Progenitor cell of endocrine pancreas (in vitro differentiated cells): ENCODE measurements at regions not wholly inside any gene's neighbourhood (a gene's known extent, or its start where the extent isn't known, plus 50 kb on each side); places are given as distances from the start of the nearest gene placed in this dataset.

Experiments used
- DNase-seq: peaks from one replicate; pipeline ENCODE4 v3.0.0; 2021; ENCODE audit warnings: low spot score; ENCODE audit not compliant: unreplicated experiment
- H3K27ac Mint-ChIP-seq: 2 replicates; pipeline ENCODE4 v1.8.0; 2021; ENCODE audit warnings: mild to moderate bottlenecking, moderate library complexity, mixed read lengths
- H3K27me3 Mint-ChIP-seq: 2 replicates; pipeline ENCODE4 v1.8.0; 2021; ENCODE audit warnings: mixed read lengths
- H3K36me3 Mint-ChIP-seq: 2 replicates; pipeline ENCODE4 v1.8.0; 2022; ENCODE audit warnings: mixed read lengths; ENCODE audit not compliant: insufficient read depth
- H3K4me1 Mint-ChIP-seq: 2 replicates; pipeline ENCODE4 v1.8.0; 2021; ENCODE audit warnings: low read depth, mixed read lengths
- H3K4me3 Mint-ChIP-seq: 2 replicates; pipeline ENCODE4 v1.8.0; 2021; ENCODE audit warnings: low read depth, mild to moderate bottlenecking, moderate library complexity, mixed read lengths
- H3K9me3 Mint-ChIP-seq: 2 replicates; pipeline ENCODE4 v1.8.0; 2021; ENCODE audit warnings: low read depth, mixed read lengths
- TF ChIP-seq, protein P1 (sequence below): fragments of 200-600 bp; sonication (generic); IDR thresholded peaks from one replicate; pipeline ENCODE4 v1.5.0; 2021; ENCODE audit warnings: antibody characterized with exemption, mild to moderate bottlenecking; ENCODE audit not compliant: unreplicated experiment

DNA sequence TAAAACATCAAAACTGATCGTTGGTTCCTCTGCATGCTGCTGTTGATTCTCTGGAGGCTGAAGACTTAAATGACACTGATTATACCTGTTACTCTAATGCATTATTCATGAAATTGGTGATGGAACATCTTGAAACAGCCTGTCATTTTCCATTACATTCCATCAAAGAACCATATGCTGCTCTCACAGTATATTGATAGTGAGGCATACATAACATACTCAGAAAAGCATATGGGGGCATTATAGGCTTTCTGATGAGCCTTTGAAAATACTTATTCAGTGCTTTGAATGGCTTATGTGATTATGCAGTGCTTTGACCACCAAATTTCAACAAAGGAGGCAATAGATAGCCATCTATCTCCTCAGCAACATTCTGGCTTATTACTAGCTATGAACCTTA lies 392.1 kb downstream of the CDH19 start:
- TF ChIP-seq, protein P1, sequence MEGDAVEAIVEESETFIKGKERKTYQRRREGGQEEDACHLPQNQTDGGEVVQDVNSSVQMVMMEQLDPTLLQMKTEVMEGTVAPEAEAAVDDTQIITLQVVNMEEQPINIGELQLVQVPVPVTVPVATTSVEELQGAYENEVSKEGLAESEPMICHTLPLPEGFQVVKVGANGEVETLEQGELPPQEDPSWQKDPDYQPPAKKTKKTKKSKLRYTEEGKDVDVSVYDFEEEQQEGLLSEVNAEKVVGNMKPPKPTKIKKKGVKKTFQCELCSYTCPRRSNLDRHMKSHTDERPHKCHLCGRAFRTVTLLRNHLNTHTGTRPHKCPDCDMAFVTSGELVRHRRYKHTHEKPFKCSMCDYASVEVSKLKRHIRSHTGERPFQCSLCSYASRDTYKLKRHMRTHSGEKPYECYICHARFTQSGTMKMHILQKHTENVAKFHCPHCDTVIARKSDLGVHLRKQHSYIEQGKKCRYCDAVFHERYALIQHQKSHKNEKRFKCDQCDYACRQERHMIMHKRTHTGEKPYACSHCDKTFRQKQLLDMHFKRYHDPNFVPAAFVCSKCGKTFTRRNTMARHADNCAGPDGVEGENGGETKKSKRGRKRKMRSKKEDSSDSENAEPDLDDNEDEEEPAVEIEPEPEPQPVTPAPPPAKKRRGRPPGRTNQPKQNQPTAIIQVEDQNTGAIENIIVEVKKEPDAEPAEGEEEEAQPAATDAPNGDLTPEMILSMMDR = no peak
- H3K4me1 Mint-ChIP-seq = no peaks in the 10 kb centered on the region
- DNase-seq = no peak
- no peaks in the 10 kb centered on the region for H3K9me3 Mint-ChIP-seq
- H3K27ac Mint-ChIP-seq = no peak overlapping the region
- no peaks in the 10 kb centered on the region for H3K27me3 Mint-ChIP-seq
- no peaks in the 10 kb centered on the region for H3K36me3 Mint-ChIP-seq
- H3K4me3 Mint-ChIP-seq = no peak overlapping the region

- no peak for DNase-seq
- Mint-ChIP-seq H3K4me1 (no peaks in the 10 kb centered on the region), H3K36me3 (no peaks in the 10 kb centered on the region), H3K27ac (no peak overlapping the region), H3K4me3 (no peak overlapping the region), H3K9me3 (no peaks in the 10 kb centered on the region), H3K27me3 (no peaks in the 10 kb centered on the region)
- TF ChIP-seq, protein P1 = no peak
Measured at GRCh38 chr18:66210875-66211274, 393.0 kb downstream of the CDH19 start.

- DNase-seq = no peak
- H3K27ac Mint-ChIP-seq = no peak overlapping the region
- no peaks in the 10 kb centered on the region for H3K27me3 Mint-ChIP-seq
- H3K36me3 Mint-ChIP-seq = no peaks in the 10 kb centered on the region
- no peaks in the 10 kb centered on the region for H3K4me1 Mint-ChIP-seq
- TF ChIP-seq, protein P1 = no peak
- H3K9me3 Mint-ChIP-seq = no peaks in the 10 kb centered on the region
- H3K4me3 Mint-ChIP-seq = no peak overlapping the region
Measured at GRCh38 chr18:66209656-66210055, 394.2 kb downstream of the CDH19 start.

DNA sequence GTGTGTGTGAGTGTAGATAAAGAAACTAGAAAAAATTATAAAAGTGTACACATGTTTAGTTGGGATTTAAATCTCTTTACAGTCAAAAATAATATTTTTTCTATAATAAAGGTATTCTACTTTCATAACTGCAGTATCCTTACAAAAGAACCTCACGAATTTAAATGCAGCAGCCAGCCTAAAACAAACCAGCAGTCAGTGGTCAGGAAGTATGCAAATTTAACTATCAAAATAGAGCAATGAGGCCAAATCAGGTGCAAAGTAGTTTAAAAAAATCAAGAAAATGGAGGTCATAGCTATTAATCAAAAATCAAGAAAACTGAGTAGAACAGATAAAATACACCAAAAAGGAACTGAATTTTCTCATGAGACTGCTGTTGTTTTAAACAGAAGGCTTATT lies 407.1 kb downstream of the CDH19 start:
- TF ChIP-seq, protein P1 = no peak
- Mint-ChIP-seq H3K9me3 (no peaks in the 10 kb centered on the region), H3K4me1 (no peaks in the 10 kb centered on the region), H3K36me3 (no peaks in the 10 kb centered on the region), H3K27me3 (no peaks in the 10 kb centered on the region), H3K4me3 (no peak overlapping the region), H3K27ac (no peak overlapping the region)
- DNase-seq = no peak

GRCh38 chr18:66193938-66194337 lies 410.0 kb downstream of the CDH19 start:
- TF ChIP-seq, protein P1 = no peak
- Mint-ChIP-seq H3K4me1 (no peaks in the 10 kb centered on the region), H3K9me3 (no peaks in the 10 kb centered on the region), H3K36me3 (no peaks in the 10 kb centered on the region), H3K4me3 (no peak overlapping the region), H3K27ac (no peak overlapping the region), H3K27me3 (no peaks in the 10 kb centered on the region)
- DNase-seq = no peak

DNA sequence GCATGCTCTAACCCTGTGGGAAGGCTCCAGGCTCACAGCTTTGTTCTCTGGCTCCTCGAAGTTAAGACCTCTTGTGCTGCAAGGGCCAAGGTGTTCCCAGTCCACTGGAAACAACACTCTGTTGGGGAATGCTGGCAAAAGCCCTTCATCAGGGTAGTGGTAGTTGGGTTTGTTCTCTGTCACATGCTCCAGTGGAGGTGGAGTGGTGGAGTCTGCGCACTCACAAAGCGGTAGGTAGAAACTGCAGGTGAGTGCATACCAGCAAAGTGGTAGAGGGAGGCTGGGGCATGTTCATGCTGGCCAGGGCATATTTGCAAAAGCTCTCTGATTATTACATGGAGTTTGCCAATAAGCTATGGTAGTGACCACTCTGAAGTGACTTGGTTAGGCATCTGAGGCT lies 410.5 kb downstream of the CDH19 start:
- Mint-ChIP-seq H3K9me3 (no peaks in the 10 kb centered on the region), H3K4me3 (no peak overlapping the region), H3K4me1 (no peaks in the 10 kb centered on the region), H3K36me3 (no peaks in the 10 kb centered on the region), H3K27ac (no peak overlapping the region), H3K27me3 (no peaks in the 10 kb centered on the region)
- TF ChIP-seq, protein P1 = no peak
- DNase-seq = no peak
